Osteocyte (in vitro differentiated cells): ENCODE measurements at regions not wholly inside any gene's neighbourhood (a gene's known extent, or its start where the extent isn't known, plus 50 kb on each side); places are given as distances from the start of the nearest gene placed in this dataset.

Experiments used
- DNase-seq: peaks from one replicate; pipeline ENCODE4 v3.0.0; 2021; ENCODE audit warnings: mixed read lengths; ENCODE audit not compliant: unreplicated experiment; ENCODE audit errors: extremely low spot score
- H3K27ac Mint-ChIP-seq: one replicate; pipeline ENCODE4 v1.8.0; 2021; ENCODE audit warnings: mild to moderate bottlenecking, mixed read lengths; ENCODE audit not compliant: unreplicated experiment
- H3K27me3 Mint-ChIP-seq: one replicate; pipeline ENCODE4 v1.8.0; 2021; ENCODE audit warnings: mixed read lengths; ENCODE audit not compliant: unreplicated experiment
- H3K36me3 Mint-ChIP-seq: one replicate; pipeline ENCODE4 v1.8.0; 2021; ENCODE audit warnings: mixed read lengths; ENCODE audit not compliant: unreplicated experiment
- H3K4me1 Mint-ChIP-seq: one replicate; pipeline ENCODE4 v1.8.0; 2021; ENCODE audit warnings: mixed read lengths; ENCODE audit not compliant: unreplicated experiment
- H3K4me3 Mint-ChIP-seq: one replicate; pipeline ENCODE4 v1.8.0; 2021; ENCODE audit warnings: mild to moderate bottlenecking, moderate library complexity, mixed read lengths; ENCODE audit not compliant: unreplicated experiment
- H3K9me3 Mint-ChIP-seq: one replicate; pipeline ENCODE4 v1.8.0; 2021; ENCODE audit warnings: mixed read lengths; ENCODE audit not compliant: unreplicated experiment
- CTCF ChIP-seq: fragments of 200-600 bp; sonication (generic); IDR thresholded peaks from 2 replicates; pipeline ENCODE4 v1.5.0; 2021; ENCODE audit warnings: antibody characterized with exemption, mild to moderate bottlenecking, moderate library complexity

- no peak for TF ChIP-seq CTCF
- Mint-ChIP-seq H3K36me3 (no peaks in the 10 kb centered on the region), H3K4me1 (peaks cover 16% of the 10 kb centered on the region), H3K9me3 (no peaks in the 10 kb centered on the region), H3K27ac (no peak overlapping the region), H3K27me3 (no peaks in the 10 kb centered on the region), H3K4me3 (no peak overlapping the region)
- no peak for DNase-seq
Measured at GRCh38 chr6:105814745-105815536, 271.2 kb upstream of the PRDM1 start.

GRCh38 chr6:105810922-105811482 is 275.1 kb upstream of the PRDM1 start:
- H3K4me1 Mint-ChIP-seq = peaks cover 25% of the 10 kb centered on the region
- H3K36me3 Mint-ChIP-seq = no peaks in the 10 kb centered on the region
- H3K27ac Mint-ChIP-seq = peak overlapping the region; percentile 82
- H3K9me3 Mint-ChIP-seq = no peaks in the 10 kb centered on the region
- TF ChIP-seq CTCF = no peak
- no peak overlapping the region for H3K4me3 Mint-ChIP-seq
- H3K27me3 Mint-ChIP-seq = no peaks in the 10 kb centered on the region
- no peak for DNase-seq

GRCh38 chr6:105810105-105810921 is 275.8 kb upstream of the PRDM1 start:
- H3K4me1 Mint-ChIP-seq = peaks cover 22% of the 10 kb centered on the region
- H3K9me3 Mint-ChIP-seq = no peaks in the 10 kb centered on the region
- no peak for DNase-seq
- peak overlapping the region; percentile 82 for H3K27ac Mint-ChIP-seq
- no peaks in the 10 kb centered on the region for H3K27me3 Mint-ChIP-seq
- H3K36me3 Mint-ChIP-seq = no peaks in the 10 kb centered on the region
- peak overlapping the region; percentile 33 for H3K4me3 Mint-ChIP-seq
- no peak for TF ChIP-seq CTCF

- no peak overlapping the region for H3K27ac Mint-ChIP-seq
Measured at GRCh38 chr6:105808571-105808970, 277.6 kb upstream of the PRDM1 start.

More at GRCh38 chr6:105808571-105808970, 277.6 kb upstream of the PRDM1 start:
- no peaks in the 10 kb centered on the region for H3K27me3 Mint-ChIP-seq
- H3K36me3 Mint-ChIP-seq = no peaks in the 10 kb centered on the region
- TF ChIP-seq CTCF = no peak
- no peaks in the 10 kb centered on the region for H3K9me3 Mint-ChIP-seq
- DNase-seq = no peak
- H3K4me1 Mint-ChIP-seq = peaks cover 22% of the 10 kb centered on the region
- no peak overlapping the region for H3K4me3 Mint-ChIP-seq
